KMS-11 (cell line): ENCODE measurements at regions not wholly inside any gene's neighbourhood (a gene's known extent, or its start where the extent isn't known, plus 50 kb on each side); places are given as distances from the start of the nearest gene placed in this dataset.

Experiments used
- H2AFZ ChIP-seq: fragments of 200-600 bp; sonication (generic); 2 replicates; pipeline ENCODE4 v1.6.1; 2016; ENCODE audit warnings: antibody characterized with exemption, mixed run types, low read depth
- H3K27ac ChIP-seq: fragments of 200-600 bp; sonication (generic); 2 replicates; pipeline ENCODE4 v1.6.1; 2016; ENCODE audit warnings: mild to moderate bottlenecking, mixed run types
- H3K27me3 ChIP-seq: fragments of 200-600 bp; sonication (generic); 2 replicates; pipeline ENCODE4 v1.6.1; 2017; ENCODE audit warnings: mild to moderate bottlenecking, low read depth, mixed run types, moderate library complexity; ENCODE audit not compliant: insufficient read depth
- H3K36me3 ChIP-seq: fragments of 200-600 bp; sonication (generic); 2 replicates; pipeline ENCODE4 v1.6.1; 2017; ENCODE audit warnings: mild to moderate bottlenecking, mixed run types; ENCODE audit not compliant: insufficient read depth
- H3K4me1 ChIP-seq: fragments of 200-600 bp; sonication (generic); 2 replicates; pipeline ENCODE4 v1.6.1; 2016; ENCODE audit warnings: mild to moderate bottlenecking, low read depth, mixed run types; ENCODE audit not compliant: poor library complexity, severe bottlenecking
- H3K4me2 ChIP-seq: fragments of 200-600 bp; sonication (generic); 2 replicates; pipeline ENCODE4 v1.7.0; 2016; ENCODE audit warnings: mild to moderate bottlenecking, mixed run types
- H3K4me3 ChIP-seq: fragments of 200-600 bp; sonication (generic); IDR thresholded peaks from 2 replicates; pipeline ENCODE4 v1.6.1; 2017; ENCODE audit warnings: low read depth, low read length, mixed read lengths; ENCODE audit not compliant: insufficient read depth
- H3K79me2 ChIP-seq: fragments of 200-600 bp; sonication (generic); 2 replicates; pipeline ENCODE4 v1.6.1; 2016; ENCODE audit warnings: low read depth, mixed run types; ENCODE audit not compliant: insufficient read depth
- H3K9ac ChIP-seq: fragments of 200-600 bp; sonication (generic); 2 replicates; pipeline ENCODE4 v1.6.1; 2016; ENCODE audit warnings: mild to moderate bottlenecking, mixed run types
- H4K20me1 ChIP-seq: fragments of 200-600 bp; sonication (generic); 2 replicates; pipeline ENCODE4 v1.6.1; 2016; ENCODE audit warnings: mild to moderate bottlenecking, mixed run types; ENCODE audit not compliant: insufficient read depth
- CTCF ChIP-seq: fragments of 200-600 bp; sonication (generic); conservative IDR thresholded peaks from 2 replicates; pipeline ENCODE4 v1.6.1; 2017; ENCODE audit warnings: low read depth, mild to moderate bottlenecking, antibody characterized with exemption, low read length, moderate library complexity, mixed read lengths

DNA sequence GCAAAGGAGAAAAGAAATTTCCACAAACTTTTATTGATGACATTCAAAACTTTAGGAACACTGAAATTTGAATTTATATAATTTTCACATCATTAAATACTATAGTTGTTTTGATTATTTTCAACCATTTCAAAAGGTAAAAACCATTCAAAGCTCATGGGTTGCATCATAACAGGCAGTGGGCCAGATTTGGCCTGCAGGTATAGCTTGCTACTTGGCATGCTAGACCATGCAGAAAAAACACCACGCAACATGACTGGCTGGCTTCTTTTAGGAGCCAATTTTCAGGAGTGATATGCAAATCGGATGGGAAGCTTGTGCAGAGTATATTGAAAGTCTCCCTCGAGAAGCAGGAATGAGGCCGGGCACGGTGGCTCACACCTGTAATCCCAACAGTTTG is 144.8 kb downstream of the GLUL start:
- no peak for TF ChIP-seq CTCF

GRCh38 chr1:182245040-182245439 is 146.6 kb downstream of the GLUL start:
- no peaks in the 10 kb centered on the region for H3K4me1 ChIP-seq
- no peaks in the 10 kb centered on the region for H3K79me2 ChIP-seq
- H3K27me3 ChIP-seq: no peaks in the 10 kb centered on the region
- TF ChIP-seq CTCF: no peak
- H3K4me3 ChIP-seq: no peak overlapping the region
- no peak overlapping the region for H3K27ac ChIP-seq
- H2AFZ ChIP-seq: no peak overlapping the region
- H3K4me2 ChIP-seq: no peak overlapping the region
- no peak overlapping the region for H3K9ac ChIP-seq
- no peaks in the 10 kb centered on the region for H3K36me3 ChIP-seq
- H4K20me1 ChIP-seq: no peaks in the 10 kb centered on the region

More for the DNA sequence above, 144.8 kb downstream of the GLUL start:
- no peaks in the 10 kb centered on the region for H3K36me3 ChIP-seq
- no peaks in the 10 kb centered on the region for H3K4me1 ChIP-seq
- no peaks in the 10 kb centered on the region for H4K20me1 ChIP-seq
- no peak overlapping the region for H3K27ac ChIP-seq
- no peak overlapping the region for H3K9ac ChIP-seq
- H3K27me3 ChIP-seq: no peaks in the 10 kb centered on the region
- H2AFZ ChIP-seq: no peak overlapping the region
- no peak overlapping the region for H3K4me2 ChIP-seq
- no peak overlapping the region for H3K4me3 ChIP-seq
- H3K79me2 ChIP-seq: no peaks in the 10 kb centered on the region

DNA sequence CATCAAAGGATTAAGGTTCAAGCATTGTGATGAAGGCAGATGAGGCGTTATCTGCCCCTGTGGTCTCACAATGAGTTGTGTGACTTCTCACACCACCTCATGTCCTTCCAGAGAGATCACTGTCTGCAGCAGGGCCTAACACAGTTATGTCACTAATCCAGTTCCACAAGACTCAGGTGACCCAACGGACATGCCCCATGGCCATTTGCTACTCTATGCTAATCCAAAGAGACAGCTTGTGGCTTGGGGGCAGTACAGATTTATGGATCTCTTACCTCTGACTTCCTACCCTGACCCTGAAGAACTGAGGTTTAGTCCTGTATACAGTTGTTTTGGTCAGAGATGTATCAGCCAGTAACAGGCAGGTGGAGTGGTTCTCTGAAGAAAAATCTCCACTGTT is 147.1 kb downstream of the GLUL start:
- Histone ChIP-seq H3K4me3 (no peak overlapping the region), H3K79me2 (no peaks in the 10 kb centered on the region), H3K27me3 (no peaks in the 10 kb centered on the region), H3K27ac (no peak overlapping the region), H3K4me1 (no peaks in the 10 kb centered on the region), H2AFZ (no peak overlapping the region), H4K20me1 (no peaks in the 10 kb centered on the region), H3K9ac (no peak overlapping the region), H3K36me3 (no peaks in the 10 kb centered on the region), H3K4me2 (no peak overlapping the region)
- no peak for TF ChIP-seq CTCF

DNA sequence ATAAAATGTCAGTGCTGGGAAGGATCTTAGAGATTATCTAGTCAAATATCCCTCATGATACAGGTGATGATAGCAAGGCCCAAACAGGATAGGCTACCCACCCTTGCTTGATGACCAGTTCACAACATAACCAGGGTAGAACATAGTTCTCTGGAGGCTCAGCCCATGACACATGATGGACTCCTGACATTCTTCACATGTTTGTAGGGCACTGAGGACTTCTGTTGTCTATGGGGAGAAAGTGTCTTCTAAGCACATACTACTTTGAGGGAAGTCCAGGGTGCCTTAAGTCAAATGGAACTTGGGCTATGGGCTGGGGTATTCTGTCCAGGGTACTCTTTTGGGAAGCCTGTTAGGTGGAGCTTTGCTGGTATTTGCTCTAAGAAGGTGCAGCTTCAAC is 148.9 kb downstream of the GLUL start:
- H3K9ac ChIP-seq: no peak overlapping the region
- no peak for TF ChIP-seq CTCF
- H2AFZ ChIP-seq: no peak overlapping the region
- no peak overlapping the region for H3K4me3 ChIP-seq
- no peaks in the 10 kb centered on the region for H3K4me1 ChIP-seq
- no peak overlapping the region for H3K27ac ChIP-seq
- H3K36me3 ChIP-seq: no peaks in the 10 kb centered on the region
- no peak overlapping the region for H3K4me2 ChIP-seq
- no peaks in the 10 kb centered on the region for H4K20me1 ChIP-seq
- no peaks in the 10 kb centered on the region for H3K79me2 ChIP-seq
- H3K27me3 ChIP-seq: no peaks in the 10 kb centered on the region

- H3K4me1 ChIP-seq: no peaks in the 10 kb centered on the region
- no peaks in the 10 kb centered on the region for H3K27me3 ChIP-seq
- H3K27ac ChIP-seq: no peak overlapping the region
- H3K79me2 ChIP-seq: no peaks in the 10 kb centered on the region
- no peaks in the 10 kb centered on the region for H4K20me1 ChIP-seq
- no peak for TF ChIP-seq CTCF
- no peaks in the 10 kb centered on the region for H3K36me3 ChIP-seq
- H3K4me3 ChIP-seq: no peak overlapping the region
- no peak overlapping the region for H2AFZ ChIP-seq
- H3K4me2 ChIP-seq: no peak overlapping the region
- no peak overlapping the region for H3K9ac ChIP-seq
Observed at GRCh38 chr1:182240085-182240484, 151.5 kb downstream of the GLUL start.
